WTC11 (cell line): ENCODE measurements at regions not wholly inside any gene's neighbourhood (a gene's known extent, or its start where the extent isn't known, plus 50 kb on each side); places are given as distances from the start of the nearest gene placed in this dataset.

ENCODE experiments used
- ATAC-seq: fragments of 200-7000 bp; cut with Tn5 transposase; 2 replicates; pipeline ENCODE4 v1.10.0; 2021; ENCODE audit warnings: mild to moderate bottlenecking, moderate library complexity
- CTCF ChIA-PET: fragments of 300-600 bp; sonication (Branson Sonifier 250); formaldehyde crosslinking; loops from one replicate; lab custom pipeline; 2021; ENCODE audit warnings: antibody characterized with exemption; lab: Charles Lee
- POLR2A ChIA-PET: fragments of 350-600 bp; sonication (Branson Sonifier 250); formaldehyde crosslinking; loops from one replicate; lab custom pipeline; 2021; ENCODE audit warnings: antibody characterized with exemption; lab: Charles Lee
- DNase-seq: peaks from one replicate; pipeline ENCODE4 v3.0.0; 2021; ENCODE audit warnings: low spot score
- H3K27ac Mint-ChIP-seq: 2 replicates; pipeline ENCODE4 v1.8.0; 2021; ENCODE audit warnings: mixed read lengths
- H3K27me3 Mint-ChIP-seq: 2 replicates; pipeline ENCODE4 v1.8.0; 2021; ENCODE audit warnings: low read depth, mild to moderate bottlenecking, moderate library complexity, mixed read lengths
- H3K36me3 Mint-ChIP-seq: 2 replicates; pipeline ENCODE4 v1.8.0; 2021; ENCODE audit warnings: mixed read lengths
- H3K4me1 Mint-ChIP-seq: 2 replicates; pipeline ENCODE4 v1.8.0; 2022; ENCODE audit warnings: mixed read lengths
- H3K4me3 Mint-ChIP-seq: 2 replicates; pipeline ENCODE4 v1.8.0; 2021; ENCODE audit warnings: mild to moderate bottlenecking, moderate library complexity, mixed read lengths
- H3K9me3 Mint-ChIP-seq: 2 replicates; pipeline ENCODE4 v1.8.0; 2021; ENCODE audit warnings: mixed read lengths
- ATF6 ChIP-seq: sonication (generic); formaldehyde crosslinking; IDR thresholded peaks from 2 replicates; pipeline ENCODE4 v1.8.1; 2023; ENCODE audit warnings: mild to moderate bottlenecking, missing genetic modification reagents
- CREB1 ChIP-seq: sonication (generic); formaldehyde crosslinking; IDR thresholded peaks from 2 replicates; pipeline ENCODE4 v1.8.0; 2023; ENCODE audit warnings: mild to moderate bottlenecking, missing genetic modification reagents
- FOXP1 ChIP-seq: sonication (generic); formaldehyde crosslinking; IDR thresholded peaks from 2 replicates; pipeline ENCODE4 v1.8.0; 2022; ENCODE audit warnings: missing genetic modification reagents, mild to moderate bottlenecking, moderate library complexity, borderline replicate concordance
- NFYB ChIP-seq: sonication (generic); formaldehyde crosslinking; conservative IDR thresholded peaks from 2 replicates; pipeline ENCODE4 v1.8.0; 2022; ENCODE audit warnings: low read depth, missing genetic modification reagents
- NR1H2 ChIP-seq: sonication (generic); formaldehyde crosslinking; IDR thresholded peaks from 2 replicates; pipeline ENCODE4 v1.9.0; 2021; ENCODE audit warnings: mild to moderate bottlenecking, moderate library complexity, missing genetic modification reagents
- SMAD3 ChIP-seq: sonication (generic); formaldehyde crosslinking; IDR thresholded peaks from 2 replicates; pipeline ENCODE4 v1.8.0; 2022; ENCODE audit warnings: missing genetic modification reagents, mild to moderate bottlenecking, borderline replicate concordance
- TEAD4 ChIP-seq: sonication (generic); formaldehyde crosslinking; IDR thresholded peaks from 2 replicates; pipeline ENCODE4 v1.8.0; 2022; ENCODE audit warnings: mild to moderate bottlenecking, missing genetic modification reagents
- USF1 ChIP-seq: sonication (generic); formaldehyde crosslinking; IDR thresholded peaks from 2 replicates; pipeline ENCODE4 v1.8.0; 2022; ENCODE audit warnings: mild to moderate bottlenecking, missing genetic modification reagents
- USF2 ChIP-seq: sonication (generic); formaldehyde crosslinking; IDR thresholded peaks from 2 replicates; pipeline ENCODE4 v1.8.1; 2023; ENCODE audit warnings: mild to moderate bottlenecking, missing genetic modification reagents, moderate library complexity
- TF ChIP-seq, protein P1 (sequence below): sonication (generic); formaldehyde crosslinking; IDR thresholded peaks from 2 replicates; pipeline ENCODE4 v1.8.0; 2022; ENCODE audit warnings: missing genetic modification reagents
- TF ChIP-seq, protein P2 (sequence below): fragments of 250-450 bp; sonication (Bioruptor Pico); IDR thresholded peaks from 2 replicates; pipeline ENCODE4 v1.9.0; 2021; ENCODE audit warnings: mild to moderate bottlenecking, borderline replicate concordance
- TF ChIP-seq, protein P3 (sequence below): sonication (generic); formaldehyde crosslinking; IDR thresholded peaks from 2 replicates; pipeline ENCODE4 v1.8.1; 2022; ENCODE audit warnings: missing genetic modification reagents, borderline replicate concordance
- TF ChIP-seq, protein P4 (sequence below): sonication (generic); formaldehyde crosslinking; IDR thresholded peaks from 2 replicates; pipeline ENCODE4 v1.8.1; 2022; ENCODE audit warnings: low read depth, mild to moderate bottlenecking, moderate library complexity, missing genetic modification reagents, borderline replicate concordance

DNA sequence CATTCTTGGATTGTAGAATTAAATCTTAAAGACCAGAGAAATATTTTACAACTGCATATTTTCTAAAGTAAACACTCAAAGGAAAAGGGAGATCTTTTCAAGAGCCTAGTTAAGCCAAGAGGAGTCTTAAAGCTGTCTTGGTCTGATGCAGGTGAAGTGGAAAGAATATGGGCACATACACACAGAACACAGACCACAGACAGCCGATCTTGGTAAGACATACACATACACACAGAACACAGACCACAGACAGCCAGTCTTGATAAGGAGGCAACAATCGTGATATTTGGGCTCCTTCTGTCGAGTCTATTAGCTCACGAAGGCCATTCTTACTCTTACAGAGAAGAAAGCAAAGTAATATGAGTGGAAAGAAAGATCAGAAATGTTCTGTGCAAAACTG is 1153.9 kb upstream of the TMPRSS15 start (continued):
- no peak for TF ChIP-seq FOXP1
- no peak for TF ChIP-seq NR1H2 (CRISPR knock-in tag)

GRCh38 chr21:19565587-19565986 is 1162.0 kb upstream of the TMPRSS15 start:
- ATAC-seq: no peak
- DNase-seq: no peak
- Mint-ChIP-seq H3K4me1 (no peaks in the 10 kb centered on the region), H3K27me3 (no peaks in the 10 kb centered on the region), H3K4me3 (no peak overlapping the region), H3K36me3 (no peaks in the 10 kb centered on the region), H3K9me3 (peaks cover 4% of the 10 kb centered on the region; the same call in 1 of the 2 replicates), H3K27ac (no peak overlapping the region)
- ChIA-PET CTCF (no interaction called here), POLR2A (no interaction called here)
- no peak for TF ChIP-seq USF2 (CRISPR knock-in tag)
- TF ChIP-seq TEAD4: no peak
- no peak for TF ChIP-seq USF1 (CRISPR knock-in tag)
- TF ChIP-seq, protein P1, sequence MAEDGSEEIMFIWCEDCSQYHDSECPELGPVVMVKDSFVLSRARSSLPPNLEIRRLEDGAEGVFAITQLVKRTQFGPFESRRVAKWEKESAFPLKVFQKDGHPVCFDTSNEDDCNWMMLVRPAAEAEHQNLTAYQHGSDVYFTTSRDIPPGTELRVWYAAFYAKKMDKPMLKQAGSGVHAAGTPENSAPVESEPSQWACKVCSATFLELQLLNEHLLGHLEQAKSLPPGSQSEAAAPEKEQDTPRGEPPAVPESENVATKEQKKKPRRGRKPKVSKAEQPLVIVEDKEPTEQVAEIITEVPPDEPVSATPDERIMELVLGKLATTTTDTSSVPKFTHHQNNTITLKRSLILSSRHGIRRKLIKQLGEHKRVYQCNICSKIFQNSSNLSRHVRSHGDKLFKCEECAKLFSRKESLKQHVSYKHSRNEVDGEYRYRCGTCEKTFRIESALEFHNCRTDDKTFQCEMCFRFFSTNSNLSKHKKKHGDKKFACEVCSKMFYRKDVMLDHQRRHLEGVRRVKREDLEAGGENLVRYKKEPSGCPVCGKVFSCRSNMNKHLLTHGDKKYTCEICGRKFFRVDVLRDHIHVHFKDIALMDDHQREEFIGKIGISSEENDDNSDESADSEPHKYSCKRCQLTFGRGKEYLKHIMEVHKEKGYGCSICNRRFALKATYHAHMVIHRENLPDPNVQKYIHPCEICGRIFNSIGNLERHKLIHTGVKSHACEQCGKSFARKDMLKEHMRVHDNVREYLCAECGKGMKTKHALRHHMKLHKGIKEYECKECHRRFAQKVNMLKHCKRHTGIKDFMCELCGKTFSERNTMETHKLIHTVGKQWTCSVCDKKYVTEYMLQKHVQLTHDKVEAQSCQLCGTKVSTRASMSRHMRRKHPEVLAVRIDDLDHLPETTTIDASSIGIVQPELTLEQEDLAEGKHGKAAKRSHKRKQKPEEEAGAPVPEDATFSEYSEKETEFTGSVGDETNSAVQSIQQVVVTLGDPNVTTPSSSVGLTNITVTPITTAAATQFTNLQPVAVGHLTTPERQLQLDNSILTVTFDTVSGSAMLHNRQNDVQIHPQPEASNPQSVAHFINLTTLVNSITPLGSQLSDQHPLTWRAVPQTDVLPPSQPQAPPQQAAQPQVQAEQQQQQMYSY (CRISPR knock-in tag): no peak
- TF ChIP-seq, protein P2, sequence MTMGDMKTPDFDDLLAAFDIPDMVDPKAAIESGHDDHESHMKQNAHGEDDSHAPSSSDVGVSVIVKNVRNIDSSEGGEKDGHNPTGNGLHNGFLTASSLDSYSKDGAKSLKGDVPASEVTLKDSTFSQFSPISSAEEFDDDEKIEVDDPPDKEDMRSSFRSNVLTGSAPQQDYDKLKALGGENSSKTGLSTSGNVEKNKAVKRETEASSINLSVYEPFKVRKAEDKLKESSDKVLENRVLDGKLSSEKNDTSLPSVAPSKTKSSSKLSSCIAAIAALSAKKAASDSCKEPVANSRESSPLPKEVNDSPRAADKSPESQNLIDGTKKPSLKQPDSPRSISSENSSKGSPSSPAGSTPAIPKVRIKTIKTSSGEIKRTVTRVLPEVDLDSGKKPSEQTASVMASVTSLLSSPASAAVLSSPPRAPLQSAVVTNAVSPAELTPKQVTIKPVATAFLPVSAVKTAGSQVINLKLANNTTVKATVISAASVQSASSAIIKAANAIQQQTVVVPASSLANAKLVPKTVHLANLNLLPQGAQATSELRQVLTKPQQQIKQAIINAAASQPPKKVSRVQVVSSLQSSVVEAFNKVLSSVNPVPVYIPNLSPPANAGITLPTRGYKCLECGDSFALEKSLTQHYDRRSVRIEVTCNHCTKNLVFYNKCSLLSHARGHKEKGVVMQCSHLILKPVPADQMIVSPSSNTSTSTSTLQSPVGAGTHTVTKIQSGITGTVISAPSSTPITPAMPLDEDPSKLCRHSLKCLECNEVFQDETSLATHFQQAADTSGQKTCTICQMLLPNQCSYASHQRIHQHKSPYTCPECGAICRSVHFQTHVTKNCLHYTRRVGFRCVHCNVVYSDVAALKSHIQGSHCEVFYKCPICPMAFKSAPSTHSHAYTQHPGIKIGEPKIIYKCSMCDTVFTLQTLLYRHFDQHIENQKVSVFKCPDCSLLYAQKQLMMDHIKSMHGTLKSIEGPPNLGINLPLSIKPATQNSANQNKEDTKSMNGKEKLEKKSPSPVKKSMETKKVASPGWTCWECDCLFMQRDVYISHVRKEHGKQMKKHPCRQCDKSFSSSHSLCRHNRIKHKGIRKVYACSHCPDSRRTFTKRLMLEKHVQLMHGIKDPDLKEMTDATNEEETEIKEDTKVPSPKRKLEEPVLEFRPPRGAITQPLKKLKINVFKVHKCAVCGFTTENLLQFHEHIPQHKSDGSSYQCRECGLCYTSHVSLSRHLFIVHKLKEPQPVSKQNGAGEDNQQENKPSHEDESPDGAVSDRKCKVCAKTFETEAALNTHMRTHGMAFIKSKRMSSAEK (CRISPR knock-in tag): no peak
- no peak for TF ChIP-seq NFYB (CRISPR knock-in tag)
- no peak for TF ChIP-seq CREB1
- TF ChIP-seq, protein P3, sequence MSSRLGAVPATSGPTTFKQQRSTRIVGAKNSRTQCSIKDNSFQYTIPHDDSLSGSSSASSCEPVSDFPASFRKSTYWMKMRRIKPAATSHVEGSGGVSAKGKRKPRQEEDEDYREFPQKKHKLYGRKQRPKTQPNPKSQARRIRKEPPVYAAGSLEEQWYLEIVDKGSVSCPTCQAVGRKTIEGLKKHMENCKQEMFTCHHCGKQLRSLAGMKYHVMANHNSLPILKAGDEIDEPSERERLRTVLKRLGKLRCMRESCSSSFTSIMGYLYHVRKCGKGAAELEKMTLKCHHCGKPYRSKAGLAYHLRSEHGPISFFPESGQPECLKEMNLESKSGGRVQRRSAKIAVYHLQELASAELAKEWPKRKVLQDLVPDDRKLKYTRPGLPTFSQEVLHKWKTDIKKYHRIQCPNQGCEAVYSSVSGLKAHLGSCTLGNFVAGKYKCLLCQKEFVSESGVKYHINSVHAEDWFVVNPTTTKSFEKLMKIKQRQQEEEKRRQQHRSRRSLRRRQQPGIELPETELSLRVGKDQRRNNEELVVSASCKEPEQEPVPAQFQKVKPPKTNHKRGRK (CRISPR knock-in tag): no peak
- no peak for TF ChIP-seq NR1H2 (CRISPR knock-in tag)
- TF ChIP-seq, protein P4, sequence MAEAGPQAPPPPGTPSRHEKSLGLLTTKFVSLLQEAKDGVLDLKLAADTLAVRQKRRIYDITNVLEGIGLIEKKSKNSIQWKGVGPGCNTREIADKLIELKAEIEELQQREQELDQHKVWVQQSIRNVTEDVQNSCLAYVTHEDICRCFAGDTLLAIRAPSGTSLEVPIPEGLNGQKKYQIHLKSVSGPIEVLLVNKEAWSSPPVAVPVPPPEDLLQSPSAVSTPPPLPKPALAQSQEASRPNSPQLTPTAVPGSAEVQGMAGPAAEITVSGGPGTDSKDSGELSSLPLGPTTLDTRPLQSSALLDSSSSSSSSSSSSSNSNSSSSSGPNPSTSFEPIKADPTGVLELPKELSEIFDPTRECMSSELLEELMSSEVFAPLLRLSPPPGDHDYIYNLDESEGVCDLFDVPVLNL (CRISPR knock-in tag): no peak
- TF ChIP-seq SMAD3: no peak
- TF ChIP-seq ATF6 (CRISPR knock-in tag): no peak
